Stomach (tissue), 8 donors: ENCODE measurements at regions not wholly inside any gene's neighbourhood (a gene's known extent, or its start where the extent isn't known, plus 50 kb on each side); places are given as distances from the start of the nearest gene placed in this dataset.
A peak's percentile ranks its signal among the peaks of the same experiment; 100 is the strongest.

ENCODE experiments used
- DNase-seq, 2 donors: peaks; one replicate each; pipeline versions ENCODE4 v3.0.0 to v3.0.0-alpha.2; 2013 to 2019
- H3K27ac ChIP-seq, 5 donors: fragments of 200-600 bp in 4 of 5; sonication (generic) in 4 of 5; one replicate each; pipeline ENCODE4 v1.5.1; 2013 to 2019; ENCODE audit warnings: mild to moderate bottlenecking in 1 of 5, moderate library complexity in 1 of 5
- H3K27me3 ChIP-seq, 3 donors: fragments of 200-600 bp; sonication (generic); one replicate each; pipeline ENCODE4 v1.5.1; 2017 to 2019; ENCODE audit warnings: mixed run types in 1 of 3
- H3K36me3 ChIP-seq, 4 donors: fragments of 200-600 bp; sonication (generic); 1 replicate in 3 of 4; 2 replicates in 1 of 4; pipeline ENCODE4 v1.5.1; 2016 to 2019
- H3K4me1 ChIP-seq, 4 donors: fragments of 200-600 bp; sonication (generic); one replicate each; pipeline ENCODE4 v1.5.1; 2016 to 2019
- H3K4me3 ChIP-seq, 4 donors: fragments of 200-600 bp; sonication (generic) in 3 of 4; one replicate each; pipeline ENCODE4 v1.5.1; 2016 to 2019; ENCODE audit warnings: mild to moderate bottlenecking in 1 of 4
- H3K9me3 ChIP-seq, 4 donors: fragments of 200-600 bp; sonication (generic); one replicate each; pipeline ENCODE4 v1.5.1; 2016 to 2019
- CTCF ChIP-seq, 7 experiments: fragments of 450-650 bp in 4 of 7; fragments of 200-600 bp in 3 of 7; sonication (generic) in 3 of 7; IDR thresholded peaks; one replicate each; pipeline ENCODE4 v1.5.1; 2016 to 2019; ENCODE audit warnings: antibody characterized with exemption in 7 of 7, control low read depth in 2 of 7, mild to moderate bottlenecking in 1 of 7
- EP300 ChIP-seq: sonication (generic); formaldehyde crosslinking; IDR thresholded peaks from one replicate; pipeline ENCODE4 v1.6.1; 2017; ENCODE audit warnings: antibody characterized with exemption
- POLR2A ChIP-seq, 4 donors: fragments of 450-650 bp; IDR thresholded peaks; one replicate each; pipeline ENCODE4 v1.6.1; 2016; ENCODE audit warnings: antibody characterized with exemption in 4 of 4, control low read depth in 2 of 4, mild to moderate bottlenecking in 1 of 4, moderate library complexity in 1 of 4
- POLR2AphosphoS5 ChIP-seq, 3 donors: sonication (generic); formaldehyde crosslinking; IDR thresholded peaks; one replicate each; pipeline ENCODE4 v1.6.1; 2016; ENCODE audit warnings: antibody characterized with exemption in 3 of 3
- WGBS, 5 donors: extraction: QIAGEN DNeasy Blood & Tissue Kit in 3 of 5; methylation state at CpG; one replicate each; pipeline versions ENCODE4 v1.1.5 to v1.1.7; 2013 to 2018; 5-methylcytosine and 5-hydroxymethylcytosine counted together
- intact Hi-C: fragments of 100-400 bp; cut with DNase I; formaldehyde crosslinking; loops from one replicate; pipeline ENCODE4 v1.15.1; 2023; ENCODE audit warnings: low total_unique reads
- donor health status: healthy with polysubstance abuse.
- donor health status: Bipolar disorder and iron deficiency.
- donor health status: healthy.

- Histone ChIP-seq H3K36me3 (no peaks in the 10 kb centered on the region), H3K27ac (no peak overlapping the region), H3K9me3 (peaks cover 7 to 89% (median 54%) of the 10 kb centered on the region in 4 donors), H3K27me3 (no peaks in the 10 kb centered on the region), H3K4me3 (no peak overlapping the region), H3K4me1 (no peaks in the 10 kb centered on the region)
- no peak for DNase-seq
- 86 to 95% (median 91%) methylated on average over 1 of the region's 1 CpG for WGBS, 5 donors
- TF ChIP-seq POLR2AphosphoS5 (IDR thresholded peaks at IDR 0.05) (no peak), CTCF (IDR thresholded peaks at IDR 0.05) (no peak), EP300 (no peak), POLR2A (IDR thresholded peaks at IDR 0.05) (no peak)
- intact Hi-C loops, result no loop called here
Observed at GRCh38 chr16:5938607-5939006, 841.0 kb upstream of the EEF2KMT start.

GRCh38 chr16:5932906-5933305, 835.3 kb upstream of the EEF2KMT start:
- TF ChIP-seq POLR2AphosphoS5 (IDR thresholded peaks at IDR 0.05) (no peak), CTCF (IDR thresholded peaks at IDR 0.05) (no peak), POLR2A (IDR thresholded peaks at IDR 0.05) (no peak), EP300 (no peak)
- WGBS, 5 donors, result 69 to 79% (median 74%) methylated on average over 9 of the region's 9 CpGs
- Histone ChIP-seq H3K36me3 (no peaks in the 10 kb centered on the region), H3K27ac (no peak overlapping the region), H3K27me3 (no peaks in the 10 kb centered on the region), H3K4me3 (no peak overlapping the region), H3K4me1 (no peaks in the 10 kb centered on the region), H3K9me3 (peaks cover 0 to 35% (median 5%) of the 10 kb centered on the region in 4 donors)
- DNase-seq, result no peak
- intact Hi-C loops, result no loop called here

- intact Hi-C loops, result no loop called here
Observed at GRCh38 chr16:5928476-5929065, 831.0 kb upstream of the EEF2KMT start.

GRCh38 chr16:5925850-5926249, 828.3 kb upstream of the EEF2KMT start:
- Histone ChIP-seq H3K4me1 (no peaks in the 10 kb centered on the region), H3K4me3 (no peak overlapping the region), H3K27me3 (no peaks in the 10 kb centered on the region), H3K27ac (no peak overlapping the region), H3K9me3 (peaks cover 0 to 4% (median 0%) of the 10 kb centered on the region in 4 donors), H3K36me3 (no peaks in the 10 kb centered on the region)
- TF ChIP-seq EP300 (no peak), POLR2AphosphoS5 (IDR thresholded peaks at IDR 0.05) (no peak), CTCF (IDR thresholded peaks at IDR 0.05) (no peak), POLR2A (IDR thresholded peaks at IDR 0.05) (no peak)
- DNase-seq, result no peak
- intact Hi-C loops, result no loop called here
- 17 to 34% (median 27%) methylated on average over 4 of the region's 4 CpGs for WGBS, 5 donors

More at GRCh38 chr16:5928476-5929065, 831.0 kb upstream of the EEF2KMT start:
- no peak for TF ChIP-seq POLR2A (IDR thresholded peaks at IDR 0.05)
- TF ChIP-seq CTCF (IDR thresholded peaks at IDR 0.05), result no peak
- no peak for TF ChIP-seq EP300
- no peak for TF ChIP-seq POLR2AphosphoS5 (IDR thresholded peaks at IDR 0.05)
- H3K4me1 ChIP-seq, result no peaks in the 10 kb centered on the region
- no peaks in the 10 kb centered on the region for H3K27me3 ChIP-seq
- H3K4me3 ChIP-seq, result no peak overlapping the region
- WGBS, 5 donors, result 7 to 16% (median 15%) methylated on average over 4 of the region's 4 CpGs
- no peaks in the 10 kb centered on the region for H3K36me3 ChIP-seq
- H3K9me3 ChIP-seq, result no peaks in the 10 kb centered on the region
- H3K27ac ChIP-seq, result no peak overlapping the region
- DNase-seq, result peak in 1 of 2 donors; percentile 5
